NCI-H2196 (cell line): ENCODE measurements at regions not wholly inside any gene's neighbourhood (a gene's known extent, or its start where the extent isn't known, plus 50 kb on each side); places are given as distances from the start of the nearest gene placed in this dataset.

ENCODE experiments used
- DNase-seq: peaks from one replicate; lab custom pipeline; 2025; ENCODE audit not compliant: unreplicated experiment; lab: John Stamatoyannopoulos, UW

GRCh38 chr12:86834217-86834616 is 578.0 kb upstream of the MGAT4C start:
- no peak for DNase-seq

DNA sequence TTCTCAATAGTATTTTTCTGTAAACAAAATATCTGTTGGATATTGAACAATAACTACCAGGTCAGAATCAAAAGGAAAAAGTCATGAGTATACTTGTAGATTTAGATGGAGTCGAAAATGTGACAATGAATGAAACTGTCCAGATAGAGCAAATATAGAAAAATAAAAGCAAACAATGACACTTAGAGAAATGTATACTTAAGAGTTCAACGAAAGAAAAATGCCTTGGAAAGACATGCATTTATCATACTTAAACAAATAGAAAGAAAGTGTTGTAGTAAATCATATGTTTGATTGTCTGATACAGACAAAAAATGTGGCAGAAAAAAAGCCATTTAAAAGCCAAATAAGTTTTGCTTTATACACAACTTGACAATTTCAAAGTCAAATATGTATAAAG is 571.2 kb upstream of the MGAT4C start:
- no peak for DNase-seq

DNA sequence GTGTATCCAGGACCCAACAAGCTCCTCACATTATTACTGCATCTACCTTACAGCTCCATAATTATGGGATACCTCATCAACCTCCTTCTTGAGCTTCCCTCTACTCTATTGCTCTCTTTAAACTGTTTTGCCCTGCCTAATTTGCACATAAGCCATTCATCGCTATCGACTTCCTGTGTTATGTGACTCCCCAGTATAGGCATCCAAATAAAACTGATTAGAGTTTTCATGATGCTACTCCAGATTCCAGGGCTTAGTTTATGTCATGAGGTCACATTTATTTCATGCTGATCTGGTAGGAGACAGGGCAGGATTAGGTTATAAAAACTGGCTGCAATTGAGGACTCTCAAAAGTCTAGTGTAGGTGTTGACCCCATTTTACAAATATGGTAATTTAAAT is 569.9 kb upstream of the MGAT4C start:
- DNase-seq = no peak

DNA sequence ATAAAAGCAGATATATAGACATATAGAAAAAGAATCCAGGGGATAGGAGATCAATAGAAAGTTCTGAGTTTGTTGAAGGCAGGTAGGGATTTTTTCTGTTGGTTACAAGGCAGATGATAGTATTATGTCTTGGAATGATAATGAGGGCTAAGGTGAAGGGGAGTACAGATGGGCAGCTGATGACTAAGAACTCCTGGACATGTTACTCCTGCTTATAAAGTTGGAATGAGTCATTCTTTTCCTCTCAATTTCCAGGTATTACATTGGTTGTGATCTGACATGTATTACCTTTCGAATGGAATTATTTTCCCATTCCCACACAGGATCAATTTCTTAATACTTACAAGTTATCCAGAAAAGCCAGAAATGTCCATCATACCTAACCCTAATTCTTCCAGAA is 545.2 kb upstream of the MGAT4C start:
- DNase-seq = no peak

DNA sequence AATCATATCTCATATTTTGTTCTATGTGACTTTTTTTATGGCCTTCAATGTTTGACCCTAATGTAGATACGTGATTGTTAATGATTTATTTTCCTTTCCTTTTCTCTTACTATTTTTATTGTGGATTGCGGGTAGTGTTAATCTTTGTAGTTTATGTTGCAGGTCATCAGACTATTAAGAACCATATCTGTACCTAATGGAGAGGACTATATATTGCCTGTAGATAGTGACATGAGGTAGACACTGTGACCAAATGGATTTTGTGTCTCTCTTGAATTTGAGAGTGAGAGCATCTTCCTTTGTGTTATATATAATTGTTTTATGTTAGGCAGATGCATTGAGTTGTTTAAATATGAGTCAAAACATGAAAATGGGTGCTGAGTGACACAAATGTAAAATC is 543.4 kb upstream of the MGAT4C start:
- no peak for DNase-seq

GRCh38 chr12:86796550-86796949 is 540.4 kb upstream of the MGAT4C start:
- no peak for DNase-seq

GRCh38 chr12:86788661-86789060 is 532.5 kb upstream of the MGAT4C start:
- no peak for DNase-seq

DNA sequence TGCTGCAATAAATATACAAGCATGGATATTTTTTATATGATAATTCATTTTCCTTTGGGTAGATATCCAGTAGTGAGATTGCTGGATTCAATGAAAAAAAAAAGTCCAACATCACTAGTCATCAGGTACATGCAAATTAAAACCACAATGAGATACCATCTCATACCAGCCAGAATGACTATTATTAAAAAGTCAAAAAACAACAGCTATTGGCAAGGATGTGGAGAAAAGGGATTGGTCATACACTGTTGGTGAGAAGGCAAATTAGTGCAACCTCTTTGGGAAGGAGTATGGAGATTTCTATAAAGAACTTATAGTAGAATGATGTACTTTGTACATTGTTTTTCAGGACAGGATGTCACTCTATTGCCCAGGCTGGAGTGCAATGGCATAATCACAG is 531.2 kb upstream of the MGAT4C start:
- no peak for DNase-seq

DNA sequence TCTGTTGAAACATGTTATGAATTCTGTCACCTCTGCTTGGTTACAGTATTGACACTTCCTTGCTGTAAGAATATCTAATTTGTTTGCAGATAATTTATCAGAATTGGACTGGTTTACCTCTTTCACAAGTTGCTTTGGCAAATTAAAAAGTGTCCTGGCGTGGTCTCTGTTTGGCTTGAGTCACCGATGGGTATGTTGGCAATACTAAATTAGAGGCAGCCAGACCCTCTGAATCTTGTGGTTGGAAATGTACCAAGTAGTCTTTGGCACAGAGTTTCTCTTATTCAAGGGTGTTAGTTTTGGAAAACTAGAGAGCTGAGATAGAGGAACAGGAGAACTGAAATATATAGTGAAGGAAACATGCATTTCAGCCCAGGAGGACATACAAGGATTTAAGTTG is 521.1 kb upstream of the MGAT4C start:
- DNase-seq = no peak

GRCh38 chr12:86774841-86775388 is 518.7 kb upstream of the MGAT4C start:
- DNase-seq = no peak

DNA sequence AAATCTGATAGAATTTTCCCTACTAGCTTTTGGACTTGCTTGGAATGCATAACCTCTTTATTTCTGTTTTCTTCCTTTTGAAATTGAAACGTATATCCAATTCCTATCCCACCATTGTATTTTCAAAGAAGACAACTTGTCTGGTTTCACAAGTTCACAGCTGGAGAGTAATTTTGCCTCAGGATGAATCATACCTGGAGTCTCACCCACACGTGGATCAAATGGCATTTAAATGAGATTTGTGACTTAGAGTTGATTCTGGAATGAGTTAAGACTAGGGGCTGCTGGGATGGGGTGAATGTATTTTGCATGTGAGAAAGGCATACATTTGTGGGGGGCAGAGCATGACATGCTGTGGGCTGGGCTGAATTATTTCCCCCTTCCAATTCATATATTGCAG is 516.5 kb upstream of the MGAT4C start:
- DNase-seq = no peak

- DNase-seq = no peak
Measured at GRCh38 chr12:86770871-86771270, 514.7 kb upstream of the MGAT4C start.

- no peak for DNase-seq
Measured at GRCh38 chr12:86748894-86749293, 492.7 kb upstream of the MGAT4C start.

- no peak for DNase-seq
Measured at GRCh38 chr12:86744547-86745212, 488.5 kb upstream of the MGAT4C start.

GRCh38 chr12:86743875-86744536 is 487.8 kb upstream of the MGAT4C start:
- no peak for DNase-seq

DNA sequence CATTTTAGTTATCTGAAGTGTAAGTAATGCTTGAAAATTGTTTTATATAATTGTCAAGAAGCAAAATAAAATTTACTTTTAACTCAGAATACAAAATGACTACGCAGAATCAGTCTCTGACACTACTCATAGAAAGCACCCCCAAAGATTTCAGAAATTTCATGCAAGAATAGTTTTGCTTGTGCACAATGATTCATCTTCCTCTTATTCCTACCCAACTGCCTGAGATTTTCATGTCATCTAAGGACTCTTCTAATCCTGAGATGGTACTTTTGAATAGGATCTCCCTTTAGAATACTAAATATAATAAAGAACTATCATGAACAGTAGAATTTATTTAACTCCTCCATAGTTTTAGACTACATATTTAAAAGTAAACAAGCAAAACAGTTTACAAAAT is 485.3 kb upstream of the MGAT4C start:
- DNase-seq = no peak

DNA sequence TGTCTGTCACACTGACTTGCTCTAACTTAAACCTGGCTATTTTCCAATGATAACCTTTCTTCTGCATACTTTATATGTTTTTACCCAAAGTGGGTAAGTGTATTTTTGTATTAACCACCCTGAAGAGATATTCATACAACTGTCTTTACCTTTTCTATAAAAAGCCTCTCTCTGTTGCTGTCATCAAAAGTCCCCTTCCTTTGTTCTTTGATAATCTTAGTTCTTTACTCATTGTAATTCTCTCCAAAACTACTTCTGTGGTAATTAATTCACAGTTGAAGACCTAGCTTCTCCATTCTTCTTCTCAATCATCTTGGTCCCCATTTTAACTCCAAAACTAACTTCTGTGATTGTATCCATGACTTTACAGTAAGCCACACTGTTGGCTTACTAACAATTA is 479.7 kb upstream of the MGAT4C start:
- no peak for DNase-seq

GRCh38 chr12:86735072-86735471 is 478.9 kb upstream of the MGAT4C start:
- DNase-seq = no peak

GRCh38 chr12:86730233-86730632 is 474.0 kb upstream of the MGAT4C start:
- DNase-seq = no peak

- no peak for DNase-seq
Measured at GRCh38 chr12:86729739-86730138, 473.5 kb upstream of the MGAT4C start.

DNA sequence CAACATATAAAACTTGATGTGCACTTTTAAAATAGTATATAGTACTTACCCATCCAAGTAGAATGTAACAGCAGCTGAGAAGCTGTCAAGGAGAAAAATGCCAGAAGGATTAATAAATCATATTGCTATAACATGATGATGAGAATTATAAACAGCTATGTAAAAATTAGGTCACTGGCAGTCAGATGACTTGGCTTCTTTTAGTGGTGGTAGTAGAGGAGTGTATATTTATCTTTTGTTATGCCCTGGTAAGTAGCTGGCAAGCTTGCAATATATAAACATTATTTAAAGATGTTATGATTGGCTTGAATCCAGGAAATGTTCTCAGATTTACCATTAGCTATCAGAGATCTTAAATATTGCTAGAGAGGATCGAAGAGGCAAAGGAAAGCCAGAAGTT is 471.0 kb upstream of the MGAT4C start:
- no peak for DNase-seq

DNA sequence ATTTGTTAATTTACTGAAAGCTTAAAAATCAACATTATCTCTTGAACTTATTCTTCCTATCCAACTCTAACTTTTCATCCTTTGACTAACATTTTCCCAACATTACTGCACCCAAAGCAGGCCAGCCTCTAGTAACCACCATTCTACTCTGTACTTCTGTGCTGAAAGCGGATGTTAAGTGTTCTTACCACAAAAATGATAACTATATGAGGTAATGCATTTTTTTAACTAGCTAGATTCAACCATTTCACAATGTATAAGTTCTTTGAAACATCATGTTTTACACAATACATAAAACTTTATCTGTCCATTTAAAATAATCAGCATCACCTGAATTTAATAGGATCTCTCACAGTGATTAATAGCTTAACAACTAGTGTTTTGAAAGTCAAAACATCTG is 468.5 kb upstream of the MGAT4C start:
- no peak for DNase-seq

- DNase-seq = no peak
Measured at GRCh38 chr12:86723326-86723725, 467.1 kb upstream of the MGAT4C start.
